Keratinocyte (primary cell): ENCODE measurements at regions not wholly inside any gene's neighbourhood (a gene's known extent, or its start where the extent isn't known, plus 50 kb on each side); places are given as distances from the start of the nearest gene placed in this dataset.

Experiments used
- DNase-seq: peaks from one replicate; pipeline ENCODE4 v3.0.0-alpha.2; 2011; ENCODE audit warnings: low read depth, missing footprints, low spot score
- FAIRE-seq: peaks from 2 replicates; lab custom pipeline; 2011; peaks lifted over from hg19 to GRCh38; lab: Jason Lieb, UNC
- H2AFZ ChIP-seq: 2 replicates; pipeline ENCODE4 v1.6.0; 2012; ENCODE audit warnings: low read length, control low read depth, inconsistent platforms; ENCODE audit not compliant: control insufficient read depth
- H3K27ac ChIP-seq: 2 replicates; pipeline ENCODE4 v1.5.1; 2011; ENCODE audit warnings: low read length; ENCODE audit not compliant: control insufficient read depth, insufficient read depth
- H3K27me3 ChIP-seq: 3 replicates; pipeline ENCODE4 v1.6.0; 2011; ENCODE audit warnings: low read length; ENCODE audit not compliant: control insufficient read depth, insufficient read depth; ENCODE audit errors: extremely low read depth
- H3K36me3 ChIP-seq, 2 experiments: 2 replicates in 1 of 2; 3 replicates in 1 of 2; pipeline ENCODE4 v1.5.1; 2011; ENCODE audit warnings: low read length in 2 of 2, mild to moderate bottlenecking in 1 of 2; ENCODE audit not compliant: control insufficient read depth in 2 of 2, insufficient read depth in 2 of 2; ENCODE audit errors: extremely low read depth in 1 of 2
- H3K4me1 ChIP-seq: 3 replicates; pipeline ENCODE4 v1.5.1; 2011; ENCODE audit warnings: low read length; ENCODE audit not compliant: control insufficient read depth, insufficient read depth; ENCODE audit errors: extremely low read depth
- H3K4me2 ChIP-seq: 3 replicates; pipeline ENCODE4 v1.6.0; 2011; ENCODE audit warnings: low read depth, low read length; ENCODE audit not compliant: control insufficient read depth, insufficient read depth; ENCODE audit errors: extremely low read depth
- H3K4me3 ChIP-seq, 3 experiments: fragments of 200-600 bp in 1 of 3; sonication (generic) in 1 of 3; 2 replicates in 2 of 3; 3 replicates in 1 of 3; pipeline ENCODE4 v1.5.1; 2011 to 2016; ENCODE audit warnings: low read length in 3 of 3, mild to moderate bottlenecking in 3 of 3, control low read depth in 2 of 3, inconsistent platforms in 1 of 3, low read depth in 1 of 3, mixed read lengths in 1 of 3, mixed run types in 1 of 3, moderate library complexity in 1 of 3; ENCODE audit not compliant: control insufficient read depth in 2 of 3, insufficient read depth in 2 of 3; ENCODE audit errors: extremely low read depth in 1 of 3
- H3K79me2 ChIP-seq: 2 replicates; pipeline ENCODE4 v1.6.0; 2012; ENCODE audit warnings: low read length; ENCODE audit not compliant: control insufficient read depth, insufficient read depth
- H3K9ac ChIP-seq: 3 replicates; pipeline ENCODE4 v1.6.0; 2011; ENCODE audit warnings: low read length; ENCODE audit not compliant: control insufficient read depth, insufficient read depth; ENCODE audit errors: extremely low read depth
- H3K9me1 ChIP-seq: 3 replicates; pipeline ENCODE4 v1.6.0; 2011; ENCODE audit warnings: low read length; ENCODE audit not compliant: control insufficient read depth, insufficient read depth; ENCODE audit errors: extremely low read depth
- H3K9me3 ChIP-seq: 2 replicates; pipeline ENCODE4 v1.5.1; 2012; ENCODE audit warnings: low read depth, low read length; ENCODE audit not compliant: control insufficient read depth
- H4K20me1 ChIP-seq: 3 replicates; pipeline ENCODE4 v1.6.0; 2011; ENCODE audit warnings: low read length; ENCODE audit not compliant: control insufficient read depth, insufficient read depth; ENCODE audit errors: extremely low read depth
- CTCF ChIP-seq, 3 experiments: IDR thresholded peaks in 1 of 3; conservative IDR thresholded peaks in 1 of 3; optimal IDR thresholded peaks in 1 of 3; 2 replicates in 2 of 3; 3 replicates in 1 of 3; pipeline versions ENCODE3 to v1.5.1; 2011; ENCODE audit warnings: low read length in 3 of 3, mild to moderate bottlenecking in 3 of 3, moderate library complexity in 2 of 3, control low read depth in 1 of 3, inconsistent platforms in 1 of 3; ENCODE audit not compliant: insufficient read depth in 2 of 3; ENCODE audit errors: extremely low read depth in 1 of 3
- EZH2 ChIP-seq: IDR thresholded peaks from one replicate; pipeline ENCODE4 v1.6.1; 2012; ENCODE audit warnings: inconsistent platforms, mild to moderate bottlenecking, low read length, moderate library complexity
- dilution Hi-C: fragments of 300-500 bp; cut with MboI; formaldehyde crosslinking; loops from one replicate; pipeline ENCODE4 v1.7.0; 2020; ENCODE audit warnings: low sequenced_read_pairs; ENCODE audit not compliant: extremely low pct_ligation_motif_present

GRCh38 chr13:39225860-39226259 is 187.6 kb downstream of the NHLRC3 start:
- H3K9ac ChIP-seq: no peak overlapping the region
- H4K20me1 ChIP-seq: no peaks in the 10 kb centered on the region
- no peak overlapping the region for H2AFZ ChIP-seq
- no peak overlapping the region for H3K4me3 ChIP-seq
- H3K36me3 ChIP-seq: no peaks in the 10 kb centered on the region
- H3K27me3 ChIP-seq: no peaks in the 10 kb centered on the region
- no peaks in the 10 kb centered on the region for H3K9me3 ChIP-seq
- dilution Hi-C loops: no loop called here
- no peak for DNase-seq
- FAIRE-seq: no peak
- no peak overlapping the region for H3K27ac ChIP-seq
- H3K4me1 ChIP-seq: no peaks in the 10 kb centered on the region
- no peak overlapping the region for H3K4me2 ChIP-seq
- TF ChIP-seq CTCF (optimal IDR thresholded peaks at IDR 0.05 in 1 of 3, IDR thresholded peaks at IDR 0.05 in 1 of 3, conservative IDR thresholded peaks at IDR 0.05 in 1 of 3; ENCODE audit: extremely low read depth in 1 of 3, insufficient read depth in 2 of 3, low read length in 3 of 3) (no peak), EZH2 (no peak)
- H3K79me2 ChIP-seq: no peaks in the 10 kb centered on the region
- H3K9me1 ChIP-seq: no peaks in the 10 kb centered on the region

GRCh38 chr13:39226359-39226758 is 188.1 kb downstream of the NHLRC3 start:
- Histone ChIP-seq H3K27me3 (no peaks in the 10 kb centered on the region), H3K79me2 (no peaks in the 10 kb centered on the region), H3K9ac (no peak overlapping the region), H3K4me3 (no peak overlapping the region), H3K9me1 (no peaks in the 10 kb centered on the region), H3K27ac (no peak overlapping the region), H3K9me3 (no peaks in the 10 kb centered on the region), H2AFZ (no peak overlapping the region), H3K4me2 (no peak overlapping the region), H3K4me1 (no peaks in the 10 kb centered on the region), H3K36me3 (no peaks in the 10 kb centered on the region), H4K20me1 (no peaks in the 10 kb centered on the region)
- DNase-seq (no peak), FAIRE-seq (no peak)
- TF ChIP-seq EZH2: no peak
- TF ChIP-seq CTCF (optimal IDR thresholded peaks at IDR 0.05 in 1 of 3, IDR thresholded peaks at IDR 0.05 in 1 of 3, conservative IDR thresholded peaks at IDR 0.05 in 1 of 3; ENCODE audit: extremely low read depth in 1 of 3, insufficient read depth in 2 of 3, low read length in 3 of 3): no peak
- dilution Hi-C loops: no loop called here
